GM21390 (cell line): ENCODE measurements at regions not wholly inside any gene's neighbourhood (a gene's known extent, or its start where the extent isn't known, plus 50 kb on each side); places are given as distances from the start of the nearest gene placed in this dataset.
"Not testable (repeated sequence)": the region's sequence is repeated elsewhere in the genome, so short reads cannot be mapped to it uniquely, and the experiment has no call there.

Experiments
- ATAC-seq: cut with Tn5 transposase; IDR thresholded peaks from one replicate; pipeline ENCODE4 v1.9.1; 2021; ENCODE audit not compliant: unreplicated experiment

GRCh38 chr1:228846952-228847351 is 111.7 kb downstream of the RHOU start:
- ATAC-seq, result no peak

GRCh38 chr1:228847451-228847850 is 112.2 kb downstream of the RHOU start:
- ATAC-seq, result not testable (repeated sequence)

GRCh38 chr1:228848406-228848805 is 113.1 kb downstream of the RHOU start:
- no peak for ATAC-seq

- no peak for ATAC-seq
Measured at GRCh38 chr1:228849011-228849541, 113.8 kb downstream of the RHOU start.

- no peak for ATAC-seq
Measured at GRCh38 chr1:228850141-228851100, 115.1 kb downstream of the RHOU start.

- no peak for ATAC-seq
Measured at GRCh38 chr1:228851193-228851592, 115.9 kb downstream of the RHOU start.

GRCh38 chr1:228851618-228852017 is 116.3 kb downstream of the RHOU start:
- no peak for ATAC-seq

GRCh38 chr1:228852024-228852423 is 116.7 kb downstream of the RHOU start:
- ATAC-seq, result no peak

- no peak for ATAC-seq
Measured at GRCh38 chr1:228852511-228853088, 117.3 kb downstream of the RHOU start.

- no peak for ATAC-seq
Measured at GRCh38 chr1:228853191-228853590, 117.9 kb downstream of the RHOU start.

GRCh38 chr1:228853637-228854036 is 118.4 kb downstream of the RHOU start:
- ATAC-seq, result no peak

- ATAC-seq, result no peak
Measured at GRCh38 chr1:228854907-228855306, 119.6 kb downstream of the RHOU start.

GRCh38 chr1:228857611-228858010 is 122.3 kb downstream of the RHOU start:
- ATAC-seq, result no peak

- ATAC-seq, result no peak
Measured at GRCh38 chr1:228860911-228861831, 125.9 kb downstream of the RHOU start.

GRCh38 chr1:228861832-228862180 is 126.5 kb downstream of the RHOU start:
- ATAC-seq, result no peak

- no peak for ATAC-seq
Measured at GRCh38 chr1:228862542-228863505, 127.5 kb downstream of the RHOU start.

GRCh38 chr1:228863776-228864175 is 128.5 kb downstream of the RHOU start:
- ATAC-seq, result no peak

GRCh38 chr1:228865627-228866330 is 130.5 kb downstream of the RHOU start:
- ATAC-seq, result no peak

GRCh38 chr1:228866468-228866867 is 131.2 kb downstream of the RHOU start:
- no peak for ATAC-seq
